ENCODE measurements at regions not wholly inside any gene's neighbourhood (a gene's known extent, or its start where the extent isn't known, plus 50 kb on each side); places are given as distances from the start of the nearest gene placed in this dataset.

- ChIA-PET RAD21 (ENCODE audit: low non-redundant PET in 1 of 2, low total read pairs in 2 of 2, uncharacterized antibody in 2 of 2, unreplicated experiment in 2 of 2) (no interaction called here), CTCF (no interaction called here), POLR2A (no interaction called here)
- Histone ChIP-seq H3K79me2 (ENCODE audit: insufficient read depth, low read length) (no peaks in the 10 kb centered on the region), H3K4me3 (replicated peaks in 1 of 2; ENCODE audit: low read depth in 1 of 2, low read length in 2 of 2) (no peak overlapping the region), H2AFZ (ENCODE audit: low read depth, low read length, poor library complexity, severe bottlenecking) (no peak overlapping the region), H4K20me1 (ENCODE audit: insufficient read depth) (no peaks in the 10 kb centered on the region), H3K27me3 (ENCODE audit: insufficient read depth, low read length) (no peaks in the 10 kb centered on the region), H3K4me2 (ENCODE audit: low read length) (no peak overlapping the region), H3K9ac (ENCODE audit: low read length) (no peak overlapping the region), H3K4me1 (ENCODE audit: control insufficient read depth in 1 of 2, insufficient read depth in 2 of 2, low read length in 2 of 2) (no peaks in the 10 kb centered on the region), H3K36me3 (ENCODE audit: control insufficient read depth in 1 of 2, insufficient read depth in 2 of 2, low read length in 2 of 2) (no peaks in the 10 kb centered on the region), H3K9me3 (ENCODE audit: control insufficient read depth in 1 of 2, insufficient read depth in 1 of 2, low read depth in 1 of 2, low read length in 2 of 2) (no peaks in the 10 kb centered on the region), H3K9me2 (ENCODE audit: insufficient read depth) (no peaks in the 10 kb centered on the region), H3K27ac (ENCODE audit: low read depth, low read length) (no peak overlapping the region)
- TF ChIP-seq EZH2 (IDR thresholded peaks at IDR 0.05): no peak
- TF ChIP-seq ZNF274 (IDR thresholded peaks at IDR 0.05; ENCODE audit: low read depth, low read length): no peak
- no peak for TF ChIP-seq REST (IDR thresholded peaks at IDR 0.05; ENCODE audit: low read depth)
- TF ChIP-seq CEBPB (IDR thresholded peaks at IDR 0.05; ENCODE audit: low read depth): no peak
- TF ChIP-seq MAX (IDR thresholded peaks at IDR 0.05): no peak
- no peak for TF ChIP-seq EGR1 (IDR thresholded peaks at IDR 0.05; ENCODE audit: low read depth)
- TF ChIP-seq SP1 (IDR thresholded peaks at IDR 0.05; ENCODE audit: low read depth): no peak
- TF ChIP-seq ZFX (IDR thresholded peaks at IDR 0.05): no peak
- no peak for TF ChIP-seq JUND (IDR thresholded peaks at IDR 0.05)
- TF ChIP-seq SIN3A (IDR thresholded peaks at IDR 0.05; ENCODE audit: low read depth): no peak
- TF ChIP-seq, protein P1, sequence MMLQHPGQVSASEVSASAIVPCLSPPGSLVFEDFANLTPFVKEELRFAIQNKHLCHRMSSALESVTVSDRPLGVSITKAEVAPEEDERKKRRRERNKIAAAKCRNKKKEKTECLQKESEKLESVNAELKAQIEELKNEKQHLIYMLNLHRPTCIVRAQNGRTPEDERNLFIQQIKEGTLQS (IDR thresholded peaks at IDR 0.05): no peak
- TF ChIP-seq, protein P2, sequence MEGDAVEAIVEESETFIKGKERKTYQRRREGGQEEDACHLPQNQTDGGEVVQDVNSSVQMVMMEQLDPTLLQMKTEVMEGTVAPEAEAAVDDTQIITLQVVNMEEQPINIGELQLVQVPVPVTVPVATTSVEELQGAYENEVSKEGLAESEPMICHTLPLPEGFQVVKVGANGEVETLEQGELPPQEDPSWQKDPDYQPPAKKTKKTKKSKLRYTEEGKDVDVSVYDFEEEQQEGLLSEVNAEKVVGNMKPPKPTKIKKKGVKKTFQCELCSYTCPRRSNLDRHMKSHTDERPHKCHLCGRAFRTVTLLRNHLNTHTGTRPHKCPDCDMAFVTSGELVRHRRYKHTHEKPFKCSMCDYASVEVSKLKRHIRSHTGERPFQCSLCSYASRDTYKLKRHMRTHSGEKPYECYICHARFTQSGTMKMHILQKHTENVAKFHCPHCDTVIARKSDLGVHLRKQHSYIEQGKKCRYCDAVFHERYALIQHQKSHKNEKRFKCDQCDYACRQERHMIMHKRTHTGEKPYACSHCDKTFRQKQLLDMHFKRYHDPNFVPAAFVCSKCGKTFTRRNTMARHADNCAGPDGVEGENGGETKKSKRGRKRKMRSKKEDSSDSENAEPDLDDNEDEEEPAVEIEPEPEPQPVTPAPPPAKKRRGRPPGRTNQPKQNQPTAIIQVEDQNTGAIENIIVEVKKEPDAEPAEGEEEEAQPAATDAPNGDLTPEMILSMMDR (IDR thresholded peaks at IDR 0.05 in 2 of 3, conservative IDR thresholded peaks at IDR 0.05 in 1 of 3; ENCODE audit: borderline replicate concordance in 1 of 3, insufficient read depth in 1 of 3, low read depth in 2 of 3, low read length in 2 of 3): no peak
- TF ChIP-seq TCF7L2 (IDR thresholded peaks at IDR 0.05; ENCODE audit: borderline replicate concordance, extremely low read depth, insufficient read depth, insufficient read length): no peak
- TF ChIP-seq POLR2A (IDR thresholded peaks at IDR 0.05; ENCODE audit: borderline replicate concordance, extremely low read depth, insufficient read depth, insufficient read length): no peak
- no peak for TF ChIP-seq YY1 (IDR thresholded peaks at IDR 0.05; ENCODE audit: extremely low read depth, insufficient replicate concordance, low read depth, low read length)
- TF ChIP-seq ELF1 (IDR thresholded peaks at IDR 0.05; ENCODE audit: borderline replicate concordance, low read depth): no peak
- no peak for TF ChIP-seq FOSL1 (IDR thresholded peaks at IDR 0.05; ENCODE audit: low read depth)
- no peak for TF ChIP-seq POLR2AphosphoS5 (IDR thresholded peaks at IDR 0.05; ENCODE audit: low read depth, low read length)
- BruUV-seq (replicated peaks): no TSS peak
- intact Hi-C loops (cut with micrococcal nuclease): no loop called here
- ATAC-seq: no peak
- no peak for DNase-seq (ENCODE audit: low read depth, low spot score)
Measured at GRCh38 chr2:153420394-153420793, 58.2 kb downstream of the RPRM start.

All from HCT116 (cell line).